OCI-LY1 (cell line): ENCODE measurements at regions not wholly inside any gene's neighbourhood (a gene's known extent, or its start where the extent isn't known, plus 50 kb on each side); places are given as distances from the start of the nearest gene placed in this dataset.

Experiments used
- H2AFZ ChIP-seq: fragments of 200-600 bp; sonication (generic), shearing (Covaris generic); 2 replicates; pipeline ENCODE4 v1.6.0; 2014; ENCODE audit warnings: antibody characterized with exemption, mild to moderate bottlenecking, low read length
- H3F3A ChIP-seq: fragments of 200-600 bp; sonication (generic), shearing (Covaris generic); 2 replicates; pipeline ENCODE4 v1.6.0; 2014; ENCODE audit warnings: mild to moderate bottlenecking, antibody characterized with exemption, low read length, moderate library complexity; ENCODE audit not compliant: insufficient read depth
- H3K27ac ChIP-seq: fragments of 200-600 bp; sonication (generic); 2 replicates; pipeline ENCODE4 v1.5.1; 2014; ENCODE audit warnings: low read length, mixed run types, mild to moderate bottlenecking, low read depth; ENCODE audit not compliant: poor library complexity, severe bottlenecking
- H3K27me3 ChIP-seq: fragments of 200-600 bp; sonication (generic); 2 replicates; pipeline ENCODE4 v1.6.0; 2014; ENCODE audit warnings: antibody characterized with exemption, mild to moderate bottlenecking, low read length, moderate library complexity; ENCODE audit not compliant: insufficient read depth
- H3K36me3 ChIP-seq: fragments of 200-600 bp; sonication (generic); 2 replicates; pipeline ENCODE4 v1.6.1; 2014; ENCODE audit warnings: mild to moderate bottlenecking, antibody characterized with exemption, low read length, moderate library complexity, mixed read lengths; ENCODE audit not compliant: insufficient read depth
- H3K4me1 ChIP-seq: fragments of 200-600 bp; sonication (generic); 2 replicates; pipeline ENCODE4 v1.5.1; 2014; ENCODE audit warnings: mild to moderate bottlenecking, low read length, moderate library complexity; ENCODE audit not compliant: insufficient read depth, severe bottlenecking
- H3K4me2 ChIP-seq: fragments of 200-600 bp; sonication (generic), shearing (Covaris generic); 2 replicates; pipeline ENCODE4 v1.6.1; 2014; ENCODE audit warnings: low read length
- H3K4me3 ChIP-seq: fragments of 200-600 bp; sonication (generic); 2 replicates; pipeline ENCODE4 v1.5.1; 2014; ENCODE audit warnings: low read length, low read depth, mild to moderate bottlenecking, mixed read lengths; ENCODE audit not compliant: poor library complexity, severe bottlenecking
- H3K79me2 ChIP-seq: fragments of 200-600 bp; shearing (Covaris generic); 2 replicates; pipeline ENCODE4 v1.6.1; 2016; ENCODE audit warnings: mixed run types, low read length, mixed read lengths; ENCODE audit not compliant: insufficient read depth
- H3K9ac ChIP-seq: fragments of 200-600 bp; sonication (generic), shearing (Covaris generic); 2 replicates; pipeline ENCODE4 v1.6.1; 2014; ENCODE audit warnings: mild to moderate bottlenecking, low read length, mixed read lengths
- H3K9me2 ChIP-seq: fragments of 200-600 bp; sonication (generic), shearing (Covaris generic); 2 replicates; pipeline ENCODE4 v1.6.1; 2014; ENCODE audit warnings: low read depth, mild to moderate bottlenecking, low read length, mixed read lengths
- H3K9me3 ChIP-seq: fragments of 200-600 bp; shearing (Covaris generic); 2 replicates; pipeline ENCODE4 v1.6.1; 2014; ENCODE audit warnings: low read length, mixed read lengths
- H4K20me1 ChIP-seq: fragments of 200-600 bp; sonication (generic), shearing (Covaris generic); 2 replicates; pipeline ENCODE4 v1.6.0; 2016; ENCODE audit warnings: mild to moderate bottlenecking, low read length; ENCODE audit not compliant: insufficient read depth
- EZH2 ChIP-seq: fragments of 200-600 bp; sonication (generic), shearing (Covaris generic); IDR thresholded peaks from 2 replicates; pipeline ENCODE4 v1.8.0; 2017; ENCODE audit warnings: borderline replicate concordance, mixed run types, mild to moderate bottlenecking, antibody characterized with exemption, low read length, moderate library complexity, mixed read lengths
- TF ChIP-seq, protein P1 (sequence below): fragments of 200-600 bp; sonication (generic), shearing (Covaris generic); IDR thresholded peaks from 2 replicates; pipeline ENCODE4 v1.5.1; 2017; ENCODE audit warnings: mild to moderate bottlenecking, antibody characterized with exemption, low read length, moderate library complexity, mixed read lengths

DNA sequence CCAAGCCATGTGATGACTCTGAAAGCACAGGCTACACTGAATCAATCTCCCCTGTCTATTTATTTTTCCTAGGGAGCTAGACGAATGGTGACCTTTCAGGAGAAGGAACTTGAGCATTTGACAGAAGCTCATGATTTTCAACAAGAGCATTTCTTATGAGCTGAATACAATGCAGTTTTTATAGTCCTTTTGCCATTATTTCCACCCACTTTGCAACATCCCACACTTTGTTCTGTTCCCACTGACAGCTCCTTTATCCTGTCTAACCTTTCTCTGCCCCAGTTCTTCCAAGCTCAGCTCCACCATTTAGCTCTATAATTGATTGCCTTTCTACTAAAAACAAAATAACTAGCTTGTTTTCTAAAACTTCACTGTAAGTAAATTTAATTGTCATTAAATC lies 91.9 kb upstream of the PRSS1 start:
- Histone ChIP-seq H3K4me2 (no peak overlapping the region), H3K4me1 (no peaks in the 10 kb centered on the region), H3K4me3 (no peak overlapping the region), H2AFZ (no peak overlapping the region), H3K36me3 (no peaks in the 10 kb centered on the region), H3K9me2 (no peaks in the 10 kb centered on the region), H3K27me3 (peaks cover 13% of the 10 kb centered on the region), H3K27ac (no peak overlapping the region), H4K20me1 (no peaks in the 10 kb centered on the region), H3K9me3 (no peaks in the 10 kb centered on the region), H3K9ac (no peak overlapping the region), H3F3A (no peaks in the 10 kb centered on the region), H3K79me2 (no peaks in the 10 kb centered on the region)
- TF ChIP-seq, protein P1, sequence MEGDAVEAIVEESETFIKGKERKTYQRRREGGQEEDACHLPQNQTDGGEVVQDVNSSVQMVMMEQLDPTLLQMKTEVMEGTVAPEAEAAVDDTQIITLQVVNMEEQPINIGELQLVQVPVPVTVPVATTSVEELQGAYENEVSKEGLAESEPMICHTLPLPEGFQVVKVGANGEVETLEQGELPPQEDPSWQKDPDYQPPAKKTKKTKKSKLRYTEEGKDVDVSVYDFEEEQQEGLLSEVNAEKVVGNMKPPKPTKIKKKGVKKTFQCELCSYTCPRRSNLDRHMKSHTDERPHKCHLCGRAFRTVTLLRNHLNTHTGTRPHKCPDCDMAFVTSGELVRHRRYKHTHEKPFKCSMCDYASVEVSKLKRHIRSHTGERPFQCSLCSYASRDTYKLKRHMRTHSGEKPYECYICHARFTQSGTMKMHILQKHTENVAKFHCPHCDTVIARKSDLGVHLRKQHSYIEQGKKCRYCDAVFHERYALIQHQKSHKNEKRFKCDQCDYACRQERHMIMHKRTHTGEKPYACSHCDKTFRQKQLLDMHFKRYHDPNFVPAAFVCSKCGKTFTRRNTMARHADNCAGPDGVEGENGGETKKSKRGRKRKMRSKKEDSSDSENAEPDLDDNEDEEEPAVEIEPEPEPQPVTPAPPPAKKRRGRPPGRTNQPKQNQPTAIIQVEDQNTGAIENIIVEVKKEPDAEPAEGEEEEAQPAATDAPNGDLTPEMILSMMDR, result no peak
- no peak for TF ChIP-seq EZH2

DNA sequence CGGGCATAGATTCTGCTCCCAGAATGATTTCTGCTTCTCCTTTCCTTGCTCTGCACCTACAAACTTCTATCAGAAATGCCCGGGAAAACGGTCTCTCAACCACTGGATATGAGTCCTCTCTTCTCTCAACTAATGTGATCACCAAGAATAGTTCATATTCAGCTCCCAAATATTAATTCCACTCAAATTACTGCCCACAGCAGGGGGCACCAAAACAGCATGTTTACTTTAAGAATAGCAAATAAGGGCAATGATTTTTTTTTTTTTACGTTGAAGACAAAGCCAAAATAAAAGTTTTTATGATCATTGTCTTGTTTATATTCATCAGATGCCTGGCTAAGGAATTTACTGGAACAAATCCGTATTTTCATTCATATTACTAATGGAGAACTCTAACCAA lies 94.9 kb upstream of the PRSS1 start:
- H3K9me3 ChIP-seq, result no peaks in the 10 kb centered on the region
- no peak overlapping the region for H2AFZ ChIP-seq
- TF ChIP-seq EZH2, result no peak
- TF ChIP-seq, protein P1, result peak; percentile 47; the same call in 1 of the 2 replicates
- H3K4me1 ChIP-seq, result no peaks in the 10 kb centered on the region
- H3K79me2 ChIP-seq, result no peaks in the 10 kb centered on the region
- H3K27ac ChIP-seq, result no peak overlapping the region
- H3K9ac ChIP-seq, result no peak overlapping the region
- H3K4me3 ChIP-seq, result no peak overlapping the region
- no peaks in the 10 kb centered on the region for H3K9me2 ChIP-seq
- no peak overlapping the region for H3K4me2 ChIP-seq
- H3K27me3 ChIP-seq, result no peaks in the 10 kb centered on the region
- H3K36me3 ChIP-seq, result no peaks in the 10 kb centered on the region
- no peaks in the 10 kb centered on the region for H4K20me1 ChIP-seq
- no peaks in the 10 kb centered on the region for H3F3A ChIP-seq

DNA sequence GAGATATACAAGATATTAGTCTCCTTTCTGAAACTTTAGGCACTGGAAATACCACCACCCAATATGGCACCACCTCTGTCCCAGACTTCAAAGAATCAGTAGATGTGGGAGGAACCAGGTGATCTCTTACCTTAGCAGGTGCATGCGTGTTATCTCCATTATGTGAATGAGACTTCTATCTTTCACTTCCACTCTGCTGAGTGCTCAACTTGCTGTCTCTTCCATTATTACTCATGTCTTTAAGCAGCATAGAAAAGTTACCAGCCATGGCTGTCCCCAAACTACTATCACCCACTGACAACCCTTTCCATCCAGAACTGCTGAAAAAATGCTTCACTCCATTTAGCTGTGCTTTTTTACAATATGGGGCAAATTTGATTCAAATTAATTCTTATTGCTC lies 101.5 kb upstream of the PRSS1 start:
- H4K20me1 ChIP-seq, result no peaks in the 10 kb centered on the region
- TF ChIP-seq, protein P1, result no peak
- no peak for TF ChIP-seq EZH2
- H3K4me3 ChIP-seq, result no peak overlapping the region
- no peaks in the 10 kb centered on the region for H3K4me1 ChIP-seq
- H3K4me2 ChIP-seq, result no peak overlapping the region
- H3K36me3 ChIP-seq, result no peaks in the 10 kb centered on the region
- no peaks in the 10 kb centered on the region for H3K79me2 ChIP-seq
- no peaks in the 10 kb centered on the region for H3F3A ChIP-seq
- no peak overlapping the region for H3K27ac ChIP-seq
- no peak overlapping the region for H3K9ac ChIP-seq
- no peaks in the 10 kb centered on the region; the same call in 1 of the 2 replicates for H3K27me3 ChIP-seq
- H3K9me2 ChIP-seq, result no peaks in the 10 kb centered on the region
- no peaks in the 10 kb centered on the region for H3K9me3 ChIP-seq
- no peak overlapping the region for H2AFZ ChIP-seq
